NB4 (cell line): ENCODE measurements at regions not wholly inside any gene's neighbourhood (a gene's known extent, or its start where the extent isn't known, plus 50 kb on each side); places are given as distances from the start of the nearest gene placed in this dataset.

Experiments used
- CTCF ChIP-seq: IDR thresholded peaks from one replicate; pipeline ENCODE4 v1.5.1; 2012; ENCODE audit warnings: low read depth, low read length
- POLR2A ChIP-seq: IDR thresholded peaks from 2 replicates; pipeline ENCODE4 v1.6.1; 2011; ENCODE audit warnings: mild to moderate bottlenecking; ENCODE audit not compliant: insufficient read length; ENCODE audit errors: extremely low read depth
- TF ChIP-seq, protein P1 (sequence below): IDR thresholded peaks from 2 replicates; pipeline ENCODE4 v1.6.1; 2011; ENCODE audit warnings: low read depth, low read length

- TF ChIP-seq CTCF, result no peak
- TF ChIP-seq POLR2A, result no peak
- TF ChIP-seq, protein P1, sequence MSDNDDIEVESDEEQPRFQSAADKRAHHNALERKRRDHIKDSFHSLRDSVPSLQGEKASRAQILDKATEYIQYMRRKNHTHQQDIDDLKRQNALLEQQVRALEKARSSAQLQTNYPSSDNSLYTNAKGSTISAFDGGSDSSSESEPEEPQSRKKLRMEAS, result no peak
These were observed 200.3 kb upstream of the SLC39A10 start for GRCh38 chr2:195456771-195457170.
